A549 (cell line): ENCODE measurements at regions not wholly inside any gene's neighbourhood (a gene's known extent, or its start where the extent isn't known, plus 50 kb on each side); places are given as distances from the start of the nearest gene placed in this dataset.

Experiments used
- BHLHE40 ChIP-seq: IDR thresholded peaks from 2 replicates; pipeline ENCODE4 v1.6.1; 2012; ENCODE audit warnings: low read depth, low read length, inconsistent platforms
- CEBPB ChIP-seq, 2 experiments: fragments of >200 bp in 1 of 2; sonication (Bioruptor Twin) in 1 of 2; formaldehyde crosslinking in 1 of 2; IDR thresholded peaks; 2 replicates each; pipeline ENCODE4 v1.6.1; 2012 to 2016
- CHD2 ChIP-seq: fragments of 150-350 bp; IDR thresholded peaks from 2 replicates; pipeline ENCODE4 v1.6.1; 2014; ENCODE audit warnings: low read length; ENCODE audit not compliant: partially characterized antibody
- EP300 ChIP-seq, 2 experiments: fragments of >200 bp; sonication (Bioruptor Twin); formaldehyde crosslinking; IDR thresholded peaks; 2 replicates in 1 of 2; 3 replicates in 1 of 2; pipeline ENCODE4 v1.6.1; 2016 to 2017
- HOXA7 ChIP-seq: fragments of 250-450 bp; sonication (Bioruptor Pico); IDR thresholded peaks from 2 replicates; pipeline ENCODE4 v1.5.0; 2020; ENCODE audit warnings: mild to moderate bottlenecking, moderate library complexity
- KDM1A ChIP-seq: fragments of 200-600 bp; sonication (generic); IDR thresholded peaks from 2 replicates; pipeline ENCODE4 v1.6.1; 2016; ENCODE audit warnings: low read depth, mild to moderate bottlenecking
- POLR2A ChIP-seq: IDR thresholded peaks from 2 replicates; pipeline ENCODE4 v1.6.1; 2012; ENCODE audit warnings: mild to moderate bottlenecking, low read length
- RAD21 ChIP-seq, 2 experiments: fragments of >200 bp in 1 of 2; sonication (Bioruptor Twin) in 1 of 2; formaldehyde crosslinking in 1 of 2; IDR thresholded peaks in 1 of 2; conservative IDR thresholded peaks in 1 of 2; 2 replicates in 1 of 2; 3 replicates in 1 of 2; pipeline ENCODE4 v1.6.1; 2012 to 2018; ENCODE audit warnings: inconsistent platforms in 1 of 2
- RFX5 ChIP-seq: fragments of 450-650 bp; IDR thresholded peaks from 2 replicates; pipeline ENCODE4 v1.7.1; 2014; ENCODE audit warnings: antibody characterized with exemption, mild to moderate bottlenecking, moderate library complexity
- RNF2 ChIP-seq: fragments of 200-600 bp; sonication (generic); IDR thresholded peaks from 2 replicates; pipeline ENCODE4 v1.6.1; 2016; ENCODE audit warnings: low read depth, mild to moderate bottlenecking, antibody characterized with exemption, moderate library complexity, borderline replicate concordance
- TF ChIP-seq, protein P1 (sequence below): fragments of >200 bp; sonication (Bioruptor Twin); formaldehyde crosslinking; IDR thresholded peaks from 3 replicates; pipeline ENCODE4 v1.5.1; 2016
- TF ChIP-seq, protein P2 (sequence below): fragments of 250-450 bp; sonication (Bioruptor Pico); IDR thresholded peaks from 2 replicates; pipeline ENCODE4 v1.5.0; 2020; ENCODE audit warnings: low read depth, mild to moderate bottlenecking, moderate library complexity

DNA sequence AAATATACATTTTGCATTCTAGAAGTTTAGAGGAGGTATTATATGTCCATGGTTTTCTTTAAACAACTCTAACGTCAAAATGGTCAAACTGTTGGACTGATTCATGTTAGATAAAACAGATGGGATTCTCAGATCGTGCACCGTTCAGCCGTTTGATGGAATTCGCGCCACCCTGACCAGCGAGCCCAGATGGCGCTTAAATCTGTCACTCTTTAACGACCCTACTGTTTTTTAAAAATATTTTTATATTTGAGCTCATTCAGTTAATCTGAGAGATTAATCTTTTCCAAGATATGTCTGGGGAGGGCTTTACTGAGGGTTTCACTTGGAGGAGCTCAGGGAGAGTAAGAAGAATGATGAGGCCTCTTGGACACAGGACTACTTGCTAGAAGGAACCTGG lies 164.4 kb downstream of the TM9SF2 start:
- TF ChIP-seq CHD2 (no peak), RFX5 (no peak), RNF2 (no peak), POLR2A (no peak), CEBPB (IDR thresholded peaks at IDR 0.05) (no peak), EP300 (IDR thresholded peaks at IDR 0.05) (no peak), HOXA7 (CRISPR knock-in tag) (no peak), RAD21 (conservative IDR thresholded peaks at IDR 0.05 in 1 of 2, IDR thresholded peaks at IDR 0.05 in 1 of 2) (no peak), BHLHE40 (no peak), KDM1A (no peak)
- TF ChIP-seq, protein P1, sequence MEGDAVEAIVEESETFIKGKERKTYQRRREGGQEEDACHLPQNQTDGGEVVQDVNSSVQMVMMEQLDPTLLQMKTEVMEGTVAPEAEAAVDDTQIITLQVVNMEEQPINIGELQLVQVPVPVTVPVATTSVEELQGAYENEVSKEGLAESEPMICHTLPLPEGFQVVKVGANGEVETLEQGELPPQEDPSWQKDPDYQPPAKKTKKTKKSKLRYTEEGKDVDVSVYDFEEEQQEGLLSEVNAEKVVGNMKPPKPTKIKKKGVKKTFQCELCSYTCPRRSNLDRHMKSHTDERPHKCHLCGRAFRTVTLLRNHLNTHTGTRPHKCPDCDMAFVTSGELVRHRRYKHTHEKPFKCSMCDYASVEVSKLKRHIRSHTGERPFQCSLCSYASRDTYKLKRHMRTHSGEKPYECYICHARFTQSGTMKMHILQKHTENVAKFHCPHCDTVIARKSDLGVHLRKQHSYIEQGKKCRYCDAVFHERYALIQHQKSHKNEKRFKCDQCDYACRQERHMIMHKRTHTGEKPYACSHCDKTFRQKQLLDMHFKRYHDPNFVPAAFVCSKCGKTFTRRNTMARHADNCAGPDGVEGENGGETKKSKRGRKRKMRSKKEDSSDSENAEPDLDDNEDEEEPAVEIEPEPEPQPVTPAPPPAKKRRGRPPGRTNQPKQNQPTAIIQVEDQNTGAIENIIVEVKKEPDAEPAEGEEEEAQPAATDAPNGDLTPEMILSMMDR, result no peak
- TF ChIP-seq, protein P2, sequence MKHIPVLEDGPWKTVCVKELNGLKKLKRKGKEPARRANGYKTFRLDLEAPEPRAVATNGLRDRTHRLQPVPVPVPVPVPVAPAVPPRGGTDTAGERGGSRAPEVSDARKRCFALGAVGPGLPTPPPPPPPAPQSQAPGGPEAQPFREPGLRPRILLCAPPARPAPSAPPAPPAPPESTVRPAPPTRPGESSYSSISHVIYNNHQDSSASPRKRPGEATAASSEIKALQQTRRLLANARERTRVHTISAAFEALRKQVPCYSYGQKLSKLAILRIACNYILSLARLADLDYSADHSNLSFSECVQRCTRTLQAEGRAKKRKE (CRISPR knock-in tag), result no peak
